Fibroblast of villous mesenchyme (primary cell): ENCODE measurements at regions not wholly inside any gene's neighbourhood (a gene's known extent, or its start where the extent isn't known, plus 50 kb on each side); places are given as distances from the start of the nearest gene placed in this dataset.

ENCODE experiments used
- DNase-seq: peaks from one replicate; pipeline ENCODE4 v3.0.0-alpha.2; 2010; ENCODE audit warnings: low read depth
- H3K4me3 ChIP-seq: 2 replicates; pipeline ENCODE4 v1.5.1; 2011; ENCODE audit warnings: low read depth, mild to moderate bottlenecking, low read length
- CTCF ChIP-seq: IDR thresholded peaks from 2 replicates; pipeline ENCODE4 v1.5.1; 2012; ENCODE audit warnings: low read depth, mild to moderate bottlenecking, low read length; ENCODE audit not compliant: insufficient read depth

DNA sequence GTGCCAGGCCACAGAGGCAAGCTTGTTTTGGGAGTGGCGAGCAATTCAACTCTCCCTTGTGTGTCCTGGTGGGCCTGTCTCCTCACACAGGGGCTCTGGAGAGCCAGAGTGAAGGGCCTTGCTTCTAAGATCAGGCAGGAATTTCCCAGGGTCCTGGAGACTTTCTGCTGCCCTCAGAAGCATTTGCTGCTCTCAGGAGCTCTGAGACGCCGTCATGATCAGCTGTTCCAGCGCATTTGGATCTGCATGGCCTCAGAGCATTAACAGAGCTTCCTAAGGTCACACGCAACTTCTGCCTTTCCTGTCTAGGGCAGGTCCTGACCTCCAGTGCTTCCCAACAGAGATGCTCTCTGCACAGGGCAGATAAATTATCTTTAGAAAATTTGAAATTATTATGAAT lies 52.2 kb upstream of the C10orf90 start:
- H3K4me3 ChIP-seq: no peak overlapping the region
- no peak for DNase-seq
- no peak for TF ChIP-seq CTCF

DNA sequence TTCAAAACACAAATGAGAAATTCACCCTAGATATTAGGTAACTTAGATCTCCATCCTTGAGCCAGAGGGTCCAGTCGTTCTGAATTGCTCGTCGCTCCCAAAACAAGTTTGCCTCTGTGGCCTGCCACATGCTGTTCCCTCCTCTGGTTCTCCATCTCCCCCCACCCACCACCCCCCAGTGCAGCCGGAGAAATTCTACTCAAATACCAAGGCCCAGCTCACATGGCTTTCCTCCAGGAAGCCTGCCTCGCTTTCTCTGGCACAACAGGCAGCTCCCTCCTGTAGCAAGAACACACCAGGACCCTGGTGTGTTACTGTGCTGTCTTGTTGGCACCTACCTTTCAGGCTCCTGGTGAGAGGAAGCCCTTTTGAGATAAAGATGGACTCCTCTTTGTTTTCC lies 52.7 kb upstream of the C10orf90 start:
- no peak for TF ChIP-seq CTCF
- no peak overlapping the region for H3K4me3 ChIP-seq
- no peak for DNase-seq

- H3K4me3 ChIP-seq: no peak overlapping the region
- TF ChIP-seq CTCF: no peak
- DNase-seq: no peak
These were observed 58.9 kb upstream of the C10orf90 start for GRCh38 chr10:126729314-126729870.

GRCh38 chr10:126730856-126731609 lies 60.5 kb upstream of the C10orf90 start:
- no peak for TF ChIP-seq CTCF
- H3K4me3 ChIP-seq: no peak overlapping the region
- no peak for DNase-seq

DNA sequence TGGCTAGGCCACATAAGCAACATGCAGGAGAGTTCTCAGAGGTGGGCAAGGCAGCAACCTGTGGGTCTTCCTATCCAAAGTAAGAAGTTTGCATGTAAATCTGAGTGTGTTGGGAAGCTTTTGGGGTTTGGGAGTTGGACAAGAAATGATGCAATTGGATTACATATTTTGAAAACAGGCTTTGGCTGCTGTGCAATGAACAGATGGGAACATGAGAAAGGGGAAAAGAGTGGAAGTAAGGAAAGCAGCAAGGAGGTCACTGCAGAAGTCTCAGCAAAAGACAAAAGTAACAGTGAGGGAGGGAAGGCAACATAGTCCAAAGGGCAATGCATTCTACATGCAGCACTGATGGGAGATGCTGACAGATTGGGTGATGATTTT lies 61.1 kb upstream of the C10orf90 start:
- TF ChIP-seq CTCF: no peak
- DNase-seq: peak; percentile 17
- no peak overlapping the region for H3K4me3 ChIP-seq

DNA sequence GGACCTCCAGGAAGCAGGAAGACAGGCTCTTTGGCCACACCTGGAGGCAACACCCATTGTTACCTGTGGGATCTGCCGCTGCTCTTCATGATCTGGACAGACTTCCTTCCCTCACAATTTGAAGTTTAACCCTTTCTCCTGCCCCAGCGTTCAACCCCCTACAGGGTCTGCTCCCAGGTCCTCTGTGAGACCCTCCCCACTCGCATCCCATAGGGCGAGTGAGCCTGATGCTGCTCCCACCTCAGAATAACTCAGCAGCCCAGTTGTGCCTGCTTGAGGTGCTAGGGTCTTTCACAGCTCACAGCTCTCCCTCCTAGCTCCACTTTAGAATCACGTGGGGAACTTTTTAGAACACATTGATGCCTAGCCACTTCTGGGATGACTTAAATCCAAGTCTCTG lies 61.8 kb upstream of the C10orf90 start:
- no peak overlapping the region for H3K4me3 ChIP-seq
- DNase-seq: no peak
- no peak for TF ChIP-seq CTCF

GRCh38 chr10:126732868-126733267 lies 62.4 kb upstream of the C10orf90 start:
- H3K4me3 ChIP-seq: no peak overlapping the region
- DNase-seq: no peak
- no peak for TF ChIP-seq CTCF
